ENCODE measurements at regions not wholly inside any gene's neighbourhood (a gene's known extent, or its start where the extent isn't known, plus 50 kb on each side); places are given as distances from the start of the nearest gene placed in this dataset.

DNA sequence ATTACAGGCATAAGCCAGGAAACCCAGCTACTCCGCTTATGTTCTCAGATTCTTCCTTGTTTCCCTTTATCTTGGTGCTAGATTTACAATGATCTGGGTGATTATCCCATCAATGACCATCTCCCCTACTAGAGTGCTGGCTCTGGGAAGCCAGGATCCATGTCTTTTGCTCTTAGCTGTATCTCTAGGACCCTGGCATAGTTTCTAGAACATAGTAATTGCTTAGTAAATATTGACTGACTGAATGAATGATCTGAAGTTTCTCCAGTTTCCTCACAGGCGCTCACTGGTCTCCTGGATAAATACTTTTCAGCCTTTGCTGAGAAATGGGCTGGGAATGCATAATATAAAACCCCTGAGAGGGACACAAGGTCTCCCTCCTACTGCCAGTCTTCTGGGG lies 60.0 kb upstream of the KLF9 start (continued):
- no peak for TF ChIP-seq ZNF331 (CRISPR knock-in tag; IDR thresholded peaks at IDR 0.05; ENCODE audit: low read depth)

DNA sequence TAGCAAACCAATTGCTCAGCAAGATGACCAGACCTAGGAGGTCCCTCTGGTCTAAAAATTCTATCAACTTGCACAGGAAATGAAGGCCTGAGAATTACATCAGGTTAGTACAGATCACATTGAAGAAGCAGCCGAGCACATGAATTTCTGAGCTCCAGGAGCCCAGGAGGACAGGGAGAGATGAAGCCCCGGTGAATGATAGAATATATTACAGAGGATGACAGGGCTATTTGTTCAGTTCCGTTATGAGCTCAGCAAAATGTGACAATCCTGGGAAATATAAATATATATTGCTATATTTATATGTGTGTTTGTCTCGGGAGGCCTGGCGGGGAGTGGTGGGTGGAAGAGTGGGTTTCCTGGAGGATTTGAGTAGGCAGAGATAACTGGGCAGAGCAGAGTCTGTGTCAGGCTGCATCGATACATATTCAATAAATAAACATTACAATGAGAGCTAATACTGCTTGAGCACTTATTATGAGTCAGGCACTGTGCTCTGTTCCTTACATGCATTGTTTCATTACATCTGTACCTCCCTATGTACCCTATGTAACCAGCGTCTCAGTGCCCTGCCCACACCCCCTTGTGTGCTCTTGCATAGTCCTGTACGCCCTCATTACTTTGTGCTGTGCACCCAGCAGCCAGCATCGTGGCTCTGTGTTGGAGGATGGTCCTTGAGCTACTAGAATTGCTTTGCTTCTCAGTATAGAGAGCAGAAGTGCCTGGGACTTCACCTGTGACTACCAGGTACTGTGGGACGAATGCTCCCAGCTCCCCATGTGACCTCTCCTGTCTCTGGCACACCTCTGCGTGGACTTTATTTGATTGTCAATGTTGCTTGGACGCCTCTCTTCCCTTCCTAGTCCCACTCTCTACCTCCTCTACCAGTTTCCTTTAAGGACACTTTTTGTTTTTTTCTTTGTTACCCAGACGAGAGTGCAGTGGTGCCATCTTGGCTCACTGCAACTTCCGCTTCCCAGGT lies 58.1 kb upstream of the KLF9 start:
- Mint-ChIP-seq H3K9me3 (no peaks in the 10 kb centered on the region), H3K27me3 (ENCODE audit: insufficient read depth, low read depth, poor library complexity) (no peaks in the 10 kb centered on the region), H3K4me3 (no peak overlapping the region), H3K4me1 (peaks cover 4% of the 10 kb centered on the region; the same call in 2 of the 3 replicates), H3K27ac (no peak overlapping the region), H3K36me3 (ENCODE audit: low read depth) (no peaks in the 10 kb centered on the region)
- no peak overlapping the region for H3K4me2 ChIP-seq
- no peaks in the 10 kb centered on the region for H3F3A ChIP-seq (replicated peaks; ENCODE audit: low read depth)
- H3K27me3 ChIP-seq (ENCODE audit: insufficient read depth): no peaks in the 10 kb centered on the region
- no peaks in the 10 kb centered on the region for H3K4me1 ChIP-seq (ENCODE audit: insufficient read depth)
- ATAC-seq (no peak), DNase-seq (ENCODE audit: low spot score) (no peak)
- TF ChIP-seq EZH2 (IDR thresholded peaks at IDR 0.05; ENCODE audit: low read depth, unreplicated experiment): no peak
- TF ChIP-seq, protein P1, sequence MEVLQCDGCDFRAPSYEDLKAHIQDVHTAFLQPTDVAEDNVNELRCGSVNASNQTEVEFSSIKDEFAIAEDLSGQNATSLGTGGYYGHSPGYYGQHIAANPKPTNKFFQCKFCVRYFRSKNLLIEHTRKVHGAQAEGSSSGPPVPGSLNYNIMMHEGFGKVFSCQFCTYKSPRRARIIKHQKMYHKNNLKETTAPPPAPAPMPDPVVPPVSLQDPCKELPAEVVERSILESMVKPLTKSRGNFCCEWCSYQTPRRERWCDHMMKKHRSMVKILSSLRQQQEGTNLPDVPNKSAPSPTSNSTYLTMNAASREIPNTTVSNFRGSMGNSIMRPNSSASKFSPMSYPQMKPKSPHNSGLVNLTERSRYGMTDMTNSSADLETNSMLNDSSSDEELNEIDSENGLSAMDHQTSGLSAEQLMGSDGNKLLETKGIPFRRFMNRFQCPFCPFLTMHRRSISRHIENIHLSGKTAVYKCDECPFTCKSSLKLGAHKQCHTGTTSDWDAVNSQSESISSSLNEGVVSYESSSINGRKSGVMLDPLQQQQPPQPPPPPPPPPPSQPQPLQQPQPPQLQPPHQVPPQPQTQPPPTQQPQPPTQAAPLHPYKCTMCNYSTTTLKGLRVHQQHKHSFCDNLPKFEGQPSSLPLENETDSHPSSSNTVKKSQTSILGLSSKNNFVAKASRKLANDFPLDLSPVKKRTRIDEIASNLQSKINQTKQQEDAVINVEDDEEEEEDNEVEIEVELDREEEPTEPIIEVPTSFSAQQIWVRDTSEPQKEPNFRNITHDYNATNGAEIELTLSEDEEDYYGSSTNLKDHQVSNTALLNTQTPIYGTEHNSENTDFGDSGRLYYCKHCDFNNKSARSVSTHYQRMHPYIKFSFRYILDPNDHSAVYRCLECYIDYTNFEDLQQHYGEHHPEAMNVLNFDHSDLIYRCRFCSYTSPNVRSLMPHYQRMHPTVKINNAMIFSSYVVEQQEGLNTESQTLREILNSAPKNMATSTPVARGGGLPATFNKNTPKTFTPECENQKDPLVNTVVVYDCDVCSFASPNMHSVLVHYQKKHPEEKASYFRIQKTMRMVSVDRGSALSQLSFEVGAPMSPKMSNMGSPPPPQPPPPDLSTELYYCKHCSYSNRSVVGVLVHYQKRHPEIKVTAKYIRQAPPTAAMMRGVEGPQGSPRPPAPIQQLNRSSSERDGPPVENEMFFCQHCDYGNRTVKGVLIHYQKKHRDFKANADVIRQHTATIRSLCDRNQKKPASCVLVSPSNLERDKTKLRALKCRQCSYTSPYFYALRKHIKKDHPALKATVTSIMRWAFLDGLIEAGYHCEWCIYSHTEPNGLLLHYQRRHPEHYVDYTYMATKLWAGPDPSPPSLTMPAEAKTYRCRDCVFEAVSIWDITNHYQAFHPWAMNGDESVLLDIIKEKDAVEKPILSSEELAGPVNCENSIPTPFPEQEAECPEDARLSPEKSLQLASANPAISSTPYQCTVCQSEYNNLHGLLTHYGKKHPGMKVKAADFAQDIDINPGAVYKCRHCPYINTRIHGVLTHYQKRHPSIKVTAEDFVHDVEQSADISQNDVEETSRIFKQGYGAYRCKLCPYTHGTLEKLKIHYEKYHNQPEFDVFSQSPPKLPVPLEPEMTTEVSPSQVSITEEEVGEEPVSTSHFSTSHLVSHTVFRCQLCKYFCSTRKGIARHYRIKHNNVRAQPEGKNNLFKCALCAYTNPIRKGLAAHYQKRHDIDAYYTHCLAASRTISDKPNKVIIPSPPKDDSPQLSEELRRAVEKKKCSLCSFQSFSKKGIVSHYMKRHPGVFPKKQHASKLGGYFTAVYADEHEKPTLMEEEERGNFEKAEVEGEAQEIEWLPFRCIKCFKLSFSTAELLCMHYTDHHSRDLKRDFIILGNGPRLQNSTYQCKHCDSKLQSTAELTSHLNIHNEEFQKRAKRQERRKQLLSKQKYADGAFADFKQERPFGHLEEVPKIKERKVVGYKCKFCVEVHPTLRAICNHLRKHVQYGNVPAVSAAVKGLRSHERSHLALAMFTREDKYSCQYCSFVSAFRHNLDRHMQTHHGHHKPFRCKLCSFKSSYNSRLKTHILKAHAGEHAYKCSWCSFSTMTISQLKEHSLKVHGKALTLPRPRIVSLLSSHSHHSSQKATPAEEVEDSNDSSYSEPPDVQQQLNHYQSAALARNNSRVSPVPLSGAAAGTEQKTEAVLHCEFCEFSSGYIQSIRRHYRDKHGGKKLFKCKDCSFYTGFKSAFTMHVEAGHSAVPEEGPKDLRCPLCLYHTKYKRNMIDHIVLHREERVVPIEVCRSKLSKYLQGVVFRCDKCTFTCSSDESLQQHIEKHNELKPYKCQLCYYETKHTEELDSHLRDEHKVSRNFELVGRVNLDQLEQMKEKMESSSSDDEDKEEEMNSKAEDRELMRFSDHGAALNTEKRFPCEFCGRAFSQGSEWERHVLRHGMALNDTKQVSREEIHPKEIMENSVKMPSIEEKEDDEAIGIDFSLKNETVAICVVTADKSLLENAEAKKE (CRISPR knock-in tag; IDR thresholded peaks at IDR 0.05): no peak
- TF ChIP-seq CREB1 (CRISPR knock-in tag; IDR thresholded peaks at IDR 0.05; ENCODE audit: low read depth): no peak
- TF ChIP-seq, protein P2, sequence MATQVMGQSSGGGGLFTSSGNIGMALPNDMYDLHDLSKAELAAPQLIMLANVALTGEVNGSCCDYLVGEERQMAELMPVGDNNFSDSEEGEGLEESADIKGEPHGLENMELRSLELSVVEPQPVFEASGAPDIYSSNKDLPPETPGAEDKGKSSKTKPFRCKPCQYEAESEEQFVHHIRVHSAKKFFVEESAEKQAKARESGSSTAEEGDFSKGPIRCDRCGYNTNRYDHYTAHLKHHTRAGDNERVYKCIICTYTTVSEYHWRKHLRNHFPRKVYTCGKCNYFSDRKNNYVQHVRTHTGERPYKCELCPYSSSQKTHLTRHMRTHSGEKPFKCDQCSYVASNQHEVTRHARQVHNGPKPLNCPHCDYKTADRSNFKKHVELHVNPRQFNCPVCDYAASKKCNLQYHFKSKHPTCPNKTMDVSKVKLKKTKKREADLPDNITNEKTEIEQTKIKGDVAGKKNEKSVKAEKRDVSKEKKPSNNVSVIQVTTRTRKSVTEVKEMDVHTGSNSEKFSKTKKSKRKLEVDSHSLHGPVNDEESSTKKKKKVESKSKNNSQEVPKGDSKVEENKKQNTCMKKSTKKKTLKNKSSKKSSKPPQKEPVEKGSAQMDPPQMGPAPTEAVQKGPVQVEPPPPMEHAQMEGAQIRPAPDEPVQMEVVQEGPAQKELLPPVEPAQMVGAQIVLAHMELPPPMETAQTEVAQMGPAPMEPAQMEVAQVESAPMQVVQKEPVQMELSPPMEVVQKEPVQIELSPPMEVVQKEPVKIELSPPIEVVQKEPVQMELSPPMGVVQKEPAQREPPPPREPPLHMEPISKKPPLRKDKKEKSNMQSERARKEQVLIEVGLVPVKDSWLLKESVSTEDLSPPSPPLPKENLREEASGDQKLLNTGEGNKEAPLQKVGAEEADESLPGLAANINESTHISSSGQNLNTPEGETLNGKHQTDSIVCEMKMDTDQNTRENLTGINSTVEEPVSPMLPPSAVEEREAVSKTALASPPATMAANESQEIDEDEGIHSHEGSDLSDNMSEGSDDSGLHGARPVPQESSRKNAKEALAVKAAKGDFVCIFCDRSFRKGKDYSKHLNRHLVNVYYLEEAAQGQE (IDR thresholded peaks at IDR 0.05; ENCODE audit: unreplicated experiment): no peak
- TF ChIP-seq POLR2AphosphoS5 (IDR thresholded peaks at IDR 0.05; ENCODE audit: low read depth): no peak
- TF ChIP-seq ZNF331 (CRISPR knock-in tag; IDR thresholded peaks at IDR 0.05; ENCODE audit: low read depth): no peak
- TF ChIP-seq JUNB (IDR thresholded peaks at IDR 0.05; ENCODE audit: unreplicated experiment): no peak
- TF ChIP-seq EZH2phosphoT487 (IDR thresholded peaks at IDR 0.05; ENCODE audit: unreplicated experiment): no peak
- TF ChIP-seq, protein P3, sequence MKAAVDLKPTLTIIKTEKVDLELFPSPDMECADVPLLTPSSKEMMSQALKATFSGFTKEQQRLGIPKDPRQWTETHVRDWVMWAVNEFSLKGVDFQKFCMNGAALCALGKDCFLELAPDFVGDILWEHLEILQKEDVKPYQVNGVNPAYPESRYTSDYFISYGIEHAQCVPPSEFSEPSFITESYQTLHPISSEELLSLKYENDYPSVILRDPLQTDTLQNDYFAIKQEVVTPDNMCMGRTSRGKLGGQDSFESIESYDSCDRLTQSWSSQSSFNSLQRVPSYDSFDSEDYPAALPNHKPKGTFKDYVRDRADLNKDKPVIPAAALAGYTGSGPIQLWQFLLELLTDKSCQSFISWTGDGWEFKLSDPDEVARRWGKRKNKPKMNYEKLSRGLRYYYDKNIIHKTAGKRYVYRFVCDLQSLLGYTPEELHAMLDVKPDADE (IDR thresholded peaks at IDR 0.05): no peak
- TF ChIP-seq, protein P4, sequence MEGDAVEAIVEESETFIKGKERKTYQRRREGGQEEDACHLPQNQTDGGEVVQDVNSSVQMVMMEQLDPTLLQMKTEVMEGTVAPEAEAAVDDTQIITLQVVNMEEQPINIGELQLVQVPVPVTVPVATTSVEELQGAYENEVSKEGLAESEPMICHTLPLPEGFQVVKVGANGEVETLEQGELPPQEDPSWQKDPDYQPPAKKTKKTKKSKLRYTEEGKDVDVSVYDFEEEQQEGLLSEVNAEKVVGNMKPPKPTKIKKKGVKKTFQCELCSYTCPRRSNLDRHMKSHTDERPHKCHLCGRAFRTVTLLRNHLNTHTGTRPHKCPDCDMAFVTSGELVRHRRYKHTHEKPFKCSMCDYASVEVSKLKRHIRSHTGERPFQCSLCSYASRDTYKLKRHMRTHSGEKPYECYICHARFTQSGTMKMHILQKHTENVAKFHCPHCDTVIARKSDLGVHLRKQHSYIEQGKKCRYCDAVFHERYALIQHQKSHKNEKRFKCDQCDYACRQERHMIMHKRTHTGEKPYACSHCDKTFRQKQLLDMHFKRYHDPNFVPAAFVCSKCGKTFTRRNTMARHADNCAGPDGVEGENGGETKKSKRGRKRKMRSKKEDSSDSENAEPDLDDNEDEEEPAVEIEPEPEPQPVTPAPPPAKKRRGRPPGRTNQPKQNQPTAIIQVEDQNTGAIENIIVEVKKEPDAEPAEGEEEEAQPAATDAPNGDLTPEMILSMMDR (conservative IDR thresholded peaks at IDR 0.05; ENCODE audit: low read depth in 2 of 2): no peak
- no peaks in the 10 kb centered on the region for H3K9me2 ChIP-seq (ENCODE audit: insufficient read depth)
- H4K20me1 ChIP-seq (replicated peaks; ENCODE audit: insufficient read depth): no peaks in the 10 kb centered on the region
- no peaks in the 10 kb centered on the region for H3K79me2 ChIP-seq (replicated peaks; ENCODE audit: insufficient read depth)
- H3K27ac ChIP-seq (ENCODE audit: low read depth): no peak overlapping the region
- H3K4me3 ChIP-seq: no peak overlapping the region
- no peak overlapping the region for H2AFZ ChIP-seq
- no peaks in the 10 kb centered on the region for H3K36me3 ChIP-seq (ENCODE audit: insufficient read depth)
